ENCODE measurements at regions not wholly inside any gene's neighbourhood (a gene's known extent, or its start where the extent isn't known, plus 50 kb on each side); places are given as distances from the start of the nearest gene placed in this dataset.
"Not testable (repeated sequence)": the region's sequence is repeated elsewhere in the genome, so short reads cannot be mapped to it uniquely, and the experiment has no call there.

DNA sequence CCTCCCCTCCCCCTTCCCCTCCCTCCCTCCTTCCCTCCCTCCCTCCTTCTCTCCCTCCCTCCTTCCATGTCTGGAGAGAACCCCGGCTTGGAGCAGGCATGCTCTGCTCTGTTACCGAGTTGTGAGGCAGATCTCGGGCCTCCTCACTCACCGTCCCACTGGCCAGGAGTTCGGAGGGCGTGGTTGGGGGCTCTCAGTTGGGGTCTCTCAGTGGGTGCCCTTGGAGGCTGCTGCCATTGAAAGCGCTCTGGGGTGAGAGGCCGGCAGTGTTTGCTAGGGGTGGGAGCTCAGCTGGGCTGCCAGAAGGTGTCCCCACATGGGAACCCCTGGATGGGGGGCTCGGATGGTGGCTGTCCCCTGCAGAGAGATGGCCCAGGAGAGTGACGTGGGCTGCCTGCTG lies 101.1 kb upstream of the LRPAP1 start:
- TF ChIP-seq, protein P1, sequence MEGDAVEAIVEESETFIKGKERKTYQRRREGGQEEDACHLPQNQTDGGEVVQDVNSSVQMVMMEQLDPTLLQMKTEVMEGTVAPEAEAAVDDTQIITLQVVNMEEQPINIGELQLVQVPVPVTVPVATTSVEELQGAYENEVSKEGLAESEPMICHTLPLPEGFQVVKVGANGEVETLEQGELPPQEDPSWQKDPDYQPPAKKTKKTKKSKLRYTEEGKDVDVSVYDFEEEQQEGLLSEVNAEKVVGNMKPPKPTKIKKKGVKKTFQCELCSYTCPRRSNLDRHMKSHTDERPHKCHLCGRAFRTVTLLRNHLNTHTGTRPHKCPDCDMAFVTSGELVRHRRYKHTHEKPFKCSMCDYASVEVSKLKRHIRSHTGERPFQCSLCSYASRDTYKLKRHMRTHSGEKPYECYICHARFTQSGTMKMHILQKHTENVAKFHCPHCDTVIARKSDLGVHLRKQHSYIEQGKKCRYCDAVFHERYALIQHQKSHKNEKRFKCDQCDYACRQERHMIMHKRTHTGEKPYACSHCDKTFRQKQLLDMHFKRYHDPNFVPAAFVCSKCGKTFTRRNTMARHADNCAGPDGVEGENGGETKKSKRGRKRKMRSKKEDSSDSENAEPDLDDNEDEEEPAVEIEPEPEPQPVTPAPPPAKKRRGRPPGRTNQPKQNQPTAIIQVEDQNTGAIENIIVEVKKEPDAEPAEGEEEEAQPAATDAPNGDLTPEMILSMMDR (IDR thresholded peaks at IDR 0.05 in 4 of 5, conservative IDR thresholded peaks at IDR 0.05 in 1 of 5), result not testable (repeated sequence)
- not testable (repeated sequence) for TF ChIP-seq POLR2A (IDR thresholded peaks at IDR 0.05)

Measured in gastrocnemius medialis (tissue), 4 donors.